ENCODE measurements at regions not wholly inside any gene's neighbourhood (a gene's known extent, or its start where the extent isn't known, plus 50 kb on each side); places are given as distances from the start of the nearest gene placed in this dataset.

DNA sequence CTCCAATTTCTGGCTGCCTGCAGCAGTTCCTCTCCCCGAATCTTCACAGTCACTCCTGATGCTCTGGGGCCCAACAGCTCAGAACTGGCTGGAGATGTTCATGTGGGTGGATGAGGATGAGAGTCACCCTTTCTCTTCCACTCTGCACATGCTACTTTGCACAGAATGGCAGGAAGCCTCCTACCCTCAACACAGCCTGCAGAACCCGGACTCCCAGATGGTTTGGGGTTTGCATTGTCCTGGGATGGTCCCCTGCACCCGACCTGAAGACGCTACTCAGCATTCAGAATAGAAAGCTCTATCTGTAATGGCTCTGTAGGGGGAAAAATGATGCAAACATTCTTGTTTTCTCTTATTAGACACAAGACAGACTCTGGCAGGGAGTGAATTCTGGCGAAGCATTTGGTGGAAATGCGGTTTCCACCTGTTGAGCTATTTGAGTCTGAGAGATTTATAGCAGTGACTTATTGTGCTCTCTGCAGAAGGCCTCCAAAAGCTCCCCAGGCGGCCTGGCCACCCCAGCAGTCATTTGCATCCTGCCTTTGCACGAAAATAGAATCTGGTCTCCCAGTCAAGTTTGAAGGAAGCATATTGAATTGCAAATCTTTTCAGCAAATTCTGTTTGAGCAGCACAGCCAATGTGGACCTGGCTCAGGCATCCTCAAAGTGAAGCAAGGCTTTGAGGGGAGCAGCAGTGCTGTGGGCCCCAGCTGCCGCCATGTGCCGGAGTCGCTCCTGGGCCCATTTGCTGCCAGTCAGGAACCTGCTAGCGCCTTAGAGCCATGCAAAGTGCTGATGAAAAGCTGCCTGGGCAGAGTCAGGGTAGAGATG, 309.3 kb downstream of the TCERG1L start:
- TF ChIP-seq, protein P1, sequence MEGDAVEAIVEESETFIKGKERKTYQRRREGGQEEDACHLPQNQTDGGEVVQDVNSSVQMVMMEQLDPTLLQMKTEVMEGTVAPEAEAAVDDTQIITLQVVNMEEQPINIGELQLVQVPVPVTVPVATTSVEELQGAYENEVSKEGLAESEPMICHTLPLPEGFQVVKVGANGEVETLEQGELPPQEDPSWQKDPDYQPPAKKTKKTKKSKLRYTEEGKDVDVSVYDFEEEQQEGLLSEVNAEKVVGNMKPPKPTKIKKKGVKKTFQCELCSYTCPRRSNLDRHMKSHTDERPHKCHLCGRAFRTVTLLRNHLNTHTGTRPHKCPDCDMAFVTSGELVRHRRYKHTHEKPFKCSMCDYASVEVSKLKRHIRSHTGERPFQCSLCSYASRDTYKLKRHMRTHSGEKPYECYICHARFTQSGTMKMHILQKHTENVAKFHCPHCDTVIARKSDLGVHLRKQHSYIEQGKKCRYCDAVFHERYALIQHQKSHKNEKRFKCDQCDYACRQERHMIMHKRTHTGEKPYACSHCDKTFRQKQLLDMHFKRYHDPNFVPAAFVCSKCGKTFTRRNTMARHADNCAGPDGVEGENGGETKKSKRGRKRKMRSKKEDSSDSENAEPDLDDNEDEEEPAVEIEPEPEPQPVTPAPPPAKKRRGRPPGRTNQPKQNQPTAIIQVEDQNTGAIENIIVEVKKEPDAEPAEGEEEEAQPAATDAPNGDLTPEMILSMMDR (IDR thresholded peaks at IDR 0.05; ENCODE audit: low read depth, low read length) = no peak
- Histone ChIP-seq H3K27ac (no peak overlapping the region), H3K4me3 (no peak overlapping the region), H3K36me3 (no peaks in the 10 kb centered on the region), H3K27me3 (peaks cover 10% of the 10 kb centered on the region), H3K9me3 (ENCODE audit: low read depth) (no peaks in the 10 kb centered on the region), H3K4me1 (ENCODE audit: low read depth) (no peaks in the 10 kb centered on the region)
- DNase-seq (ENCODE audit: low read depth in 1 of 2, low spot score in 1 of 2) = no peak

DNA sequence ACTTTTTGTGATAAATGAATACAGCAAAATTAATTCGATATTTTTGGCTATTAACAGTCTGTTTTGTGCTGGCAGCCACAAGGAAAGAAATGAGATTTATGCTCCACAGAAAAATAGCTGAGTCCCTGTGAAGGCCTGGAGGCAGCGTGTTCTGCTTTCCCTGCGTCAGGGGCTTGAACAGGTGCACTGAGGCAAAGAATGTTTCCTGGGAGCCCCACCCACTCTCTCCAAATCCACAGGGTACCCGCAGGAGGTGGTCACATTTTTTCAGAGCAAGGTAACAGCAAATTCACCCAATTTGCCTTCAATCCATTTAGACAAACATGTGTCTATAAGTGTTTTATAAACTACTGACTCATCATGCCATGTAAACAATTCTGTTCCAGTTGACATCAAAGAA, 308.1 kb downstream of the TCERG1L start:
- Histone ChIP-seq H3K27me3 (peaks cover 10% of the 10 kb centered on the region), H3K36me3 (no peaks in the 10 kb centered on the region), H3K27ac (no peak overlapping the region), H3K4me1 (ENCODE audit: low read depth) (no peaks in the 10 kb centered on the region), H3K4me3 (no peak overlapping the region), H3K9me3 (ENCODE audit: low read depth) (no peaks in the 10 kb centered on the region)
- no peak for DNase-seq (ENCODE audit: low read depth in 1 of 2, low spot score in 1 of 2)
- TF ChIP-seq, protein P1 (IDR thresholded peaks at IDR 0.05; ENCODE audit: low read depth, low read length) = no peak

DNA sequence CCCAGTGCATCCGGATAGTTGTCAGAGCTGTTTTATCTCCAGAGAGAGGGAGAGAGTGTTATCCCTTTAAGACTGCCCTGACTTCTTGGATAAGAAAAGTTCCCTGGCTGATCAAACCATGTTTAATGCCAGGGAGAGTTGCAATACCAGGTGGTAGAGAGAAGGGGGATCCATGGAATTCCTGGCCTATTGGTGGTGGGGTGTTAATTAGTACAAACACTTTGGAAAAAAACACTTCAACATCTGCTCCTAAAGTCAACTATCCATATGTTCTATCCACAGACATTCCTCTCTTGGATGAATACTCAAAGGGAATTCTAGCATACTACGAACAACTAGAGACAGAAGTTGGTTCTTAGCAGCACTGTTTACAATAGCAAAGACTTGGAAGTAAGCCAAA, 307.2 kb downstream of the TCERG1L start:
- no peaks in the 10 kb centered on the region for H3K4me1 ChIP-seq (ENCODE audit: low read depth)
- H3K9me3 ChIP-seq (ENCODE audit: low read depth) = no peaks in the 10 kb centered on the region
- TF ChIP-seq, protein P1 (IDR thresholded peaks at IDR 0.05; ENCODE audit: low read depth, low read length) = no peak
- H3K27me3 ChIP-seq = peaks cover 10% of the 10 kb centered on the region
- no peak overlapping the region for H3K4me3 ChIP-seq
- H3K36me3 ChIP-seq = no peaks in the 10 kb centered on the region
- no peak for DNase-seq (ENCODE audit: low read depth in 1 of 2, low spot score in 1 of 2)
- H3K27ac ChIP-seq = no peak overlapping the region

DNA sequence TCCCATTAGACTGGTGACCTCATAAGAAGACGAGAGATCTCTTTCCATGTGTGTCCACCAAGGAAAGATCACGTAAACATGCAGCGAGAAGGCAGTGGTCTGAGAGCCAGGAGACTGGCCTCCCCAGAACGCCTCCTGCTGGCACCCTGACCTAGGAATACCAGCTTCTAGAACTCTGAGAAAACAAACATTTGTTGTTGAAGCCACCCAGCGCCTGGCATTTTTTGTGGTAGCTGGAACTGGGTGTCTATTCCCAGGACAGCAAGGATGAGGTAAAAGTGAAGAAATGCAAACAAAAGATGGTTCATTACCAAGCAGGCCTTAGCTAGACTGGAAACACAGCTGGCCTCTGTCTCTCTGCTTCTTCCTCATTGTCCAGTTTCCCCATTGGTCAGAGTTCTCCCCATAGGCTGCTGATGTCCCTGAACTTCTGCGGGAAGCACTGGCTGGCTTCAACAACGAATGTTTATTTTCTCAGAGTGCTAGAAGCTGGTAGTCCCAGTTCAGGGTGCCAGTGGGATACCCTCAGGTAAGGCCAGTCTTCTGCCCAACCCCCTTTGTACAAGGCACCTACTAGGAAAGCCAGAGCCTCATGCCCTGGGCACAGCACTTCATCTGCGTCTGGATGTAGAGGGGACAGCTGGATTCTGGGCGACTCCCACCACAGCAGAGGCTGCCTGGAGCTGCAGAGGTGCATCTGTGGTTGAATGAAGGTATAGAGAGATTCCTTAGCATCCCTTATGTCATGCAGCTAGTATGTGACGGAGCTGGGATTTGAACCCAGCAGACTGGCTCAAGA, 304.9 kb downstream of the TCERG1L start:
- Histone ChIP-seq H3K36me3 (no peaks in the 10 kb centered on the region), H3K4me3 (no peak overlapping the region), H3K27me3 (peaks cover 10% of the 10 kb centered on the region), H3K9me3 (ENCODE audit: low read depth) (no peaks in the 10 kb centered on the region), H3K27ac (no peak overlapping the region), H3K4me1 (ENCODE audit: low read depth) (no peaks in the 10 kb centered on the region)
- no peak for DNase-seq (ENCODE audit: low read depth in 1 of 2, low spot score in 1 of 2)
- TF ChIP-seq, protein P1 (IDR thresholded peaks at IDR 0.05; ENCODE audit: low read depth, low read length) = no peak

DNA sequence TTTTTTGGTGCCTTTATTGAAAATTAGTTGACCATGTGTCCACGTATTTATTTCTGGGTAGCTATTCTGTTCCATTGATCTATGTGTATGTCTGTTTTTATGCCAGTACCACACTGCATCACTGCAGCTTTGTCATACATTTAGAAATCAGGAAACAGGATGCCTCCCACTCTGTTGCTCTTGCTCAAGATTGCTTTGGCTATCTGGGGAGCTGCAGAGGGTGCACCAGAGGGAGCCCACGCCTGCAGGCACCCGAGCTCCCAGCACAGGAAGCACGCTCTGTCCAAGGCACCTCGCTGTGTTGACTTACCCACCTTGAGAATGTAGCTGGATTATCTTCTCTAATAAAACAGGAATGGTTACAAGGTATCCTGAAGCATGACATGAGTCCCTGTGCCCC, 301.7 kb downstream of the TCERG1L start:
- Histone ChIP-seq H3K4me3 (no peak overlapping the region), H3K9me3 (ENCODE audit: low read depth) (no peaks in the 10 kb centered on the region), H3K27ac (no peak overlapping the region), H3K4me1 (ENCODE audit: low read depth) (no peaks in the 10 kb centered on the region), H3K27me3 (no peaks in the 10 kb centered on the region), H3K36me3 (no peaks in the 10 kb centered on the region)
- no peak for DNase-seq (ENCODE audit: low read depth in 1 of 2, low spot score in 1 of 2)
- TF ChIP-seq, protein P1 (IDR thresholded peaks at IDR 0.05; ENCODE audit: low read depth, low read length) = no peak
